GM12872 (cell line): ENCODE measurements at regions not wholly inside any gene's neighbourhood (a gene's known extent, or its start where the extent isn't known, plus 50 kb on each side); places are given as distances from the start of the nearest gene placed in this dataset.

Experiments used
- CTCF ChIP-seq: IDR thresholded peaks from 3 replicates; pipeline ENCODE4 v1.5.1; 2011; ENCODE audit warnings: low read depth, mild to moderate bottlenecking, low read length, moderate library complexity; ENCODE audit not compliant: insufficient read depth

DNA sequence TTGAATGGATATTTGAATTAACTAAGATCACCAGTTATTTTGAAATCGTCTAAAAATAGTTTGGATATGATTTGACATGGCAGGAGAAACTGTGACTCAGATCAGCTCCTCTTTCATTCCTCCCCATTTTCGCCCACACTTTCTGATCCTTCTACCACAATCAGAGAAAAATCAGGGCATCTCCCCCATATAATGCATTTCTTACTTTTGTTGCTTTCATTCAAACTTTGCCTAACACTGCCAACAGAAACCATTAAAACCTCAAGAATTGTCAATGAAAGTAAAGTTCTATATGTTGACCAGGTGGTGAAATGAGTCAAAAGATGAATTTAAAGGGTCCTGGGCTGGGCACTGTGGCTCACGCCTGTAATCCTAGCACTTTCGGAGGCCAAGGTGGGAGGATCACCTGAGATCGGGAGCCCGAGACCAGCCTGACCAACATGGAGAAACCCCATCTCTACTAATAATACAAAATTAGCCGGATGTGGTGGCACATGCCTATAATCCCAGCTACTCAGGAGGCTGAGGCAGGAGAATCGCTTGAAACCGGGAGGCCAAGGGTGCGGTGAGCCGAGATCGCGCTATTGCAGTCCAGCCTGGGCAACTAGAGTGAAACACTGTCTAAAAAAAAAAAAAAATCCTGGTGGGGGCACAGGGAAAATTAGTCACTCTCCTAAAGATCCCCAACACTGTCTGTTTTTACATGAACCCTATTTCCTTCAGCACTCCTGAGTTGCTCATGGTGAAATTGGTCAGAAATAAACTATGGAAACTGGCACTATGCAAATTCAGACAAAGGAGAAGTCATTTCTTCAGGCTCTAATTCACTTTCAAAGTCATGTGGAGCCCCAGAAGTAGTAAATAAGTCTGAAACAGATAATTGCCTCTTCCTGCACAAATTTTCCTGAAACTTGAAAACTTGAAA, 122.8 kb upstream of the NOCT start:
- TF ChIP-seq CTCF, result no peak

- TF ChIP-seq CTCF, result no peak
Observed at GRCh38 chr4:138891631-138892031, 124.0 kb upstream of the NOCT start.

GRCh38 chr4:138890891-138891570, 124.5 kb upstream of the NOCT start:
- no peak for TF ChIP-seq CTCF

DNA sequence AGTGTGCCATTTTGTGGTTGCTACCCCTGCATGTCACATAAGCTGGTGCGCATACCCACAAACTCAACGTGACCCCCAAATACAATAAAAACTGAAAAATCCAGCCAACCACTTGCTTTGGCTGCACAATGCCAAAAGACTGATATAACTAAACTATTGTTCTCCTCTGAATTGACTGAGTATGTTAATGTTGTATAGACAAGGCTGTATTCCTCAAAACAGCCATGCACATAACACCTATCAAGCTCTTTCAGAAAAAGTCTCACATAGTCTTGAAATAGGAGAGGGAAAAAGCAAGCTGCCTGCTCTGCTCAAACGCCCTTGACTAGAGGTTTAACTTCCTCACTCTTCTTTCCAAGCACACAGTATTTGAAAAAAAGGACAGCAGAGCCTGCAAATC, 126.4 kb upstream of the NOCT start:
- TF ChIP-seq CTCF, result no peak

GRCh38 chr4:138887741-138888140, 127.8 kb upstream of the NOCT start:
- TF ChIP-seq CTCF, result no peak

DNA sequence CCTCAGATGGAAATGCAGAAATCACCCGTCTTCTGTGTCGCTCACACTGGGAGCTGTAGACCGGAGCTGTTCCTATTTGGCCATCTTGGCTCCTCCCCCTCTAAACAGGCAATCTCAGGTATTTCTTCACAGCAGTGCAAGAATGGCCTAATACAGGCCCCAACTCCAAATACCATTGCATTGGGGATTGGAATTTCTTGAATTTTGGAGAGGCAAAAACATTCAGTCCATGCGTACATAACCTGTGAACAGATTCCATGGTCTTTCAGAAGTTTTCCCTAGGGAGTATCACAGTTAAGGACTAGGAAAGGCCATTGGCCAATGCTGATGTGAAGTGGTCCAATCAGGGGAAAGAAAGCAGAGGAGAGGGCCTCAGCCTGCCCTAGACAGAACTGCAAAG, 128.2 kb upstream of the NOCT start:
- no peak for TF ChIP-seq CTCF

GRCh38 chr4:138879757-138880156, 135.8 kb upstream of the NOCT start:
- no peak for TF ChIP-seq CTCF
